ENCODE measurements at regions not wholly inside any gene's neighbourhood (a gene's known extent, or its start where the extent isn't known, plus 50 kb on each side); places are given as distances from the start of the nearest gene placed in this dataset.

GRCh38 chr12:124632519-124632984, 65.1 kb upstream of the NCOR2 start (continued):
- TF ChIP-seq TARDBP (IDR thresholded peaks at IDR 0.05; ENCODE audit: borderline replicate concordance) (no peak), E2F4 (IDR thresholded peaks at IDR 0.05; ENCODE audit: low read depth, low read length) (no peak), ZNF274 (IDR thresholded peaks at IDR 0.05; ENCODE audit: insufficient read depth, insufficient read length) (no peak), PAX8 (IDR thresholded peaks at IDR 0.05) (no peak), PAX5 (IDR thresholded peaks at IDR 0.05; ENCODE audit: borderline replicate concordance, low read depth, low read length) (no peak), TBL1XR1 (IDR thresholded peaks at IDR 0.05; ENCODE audit: low read depth, low read length) (no peak), CTCF (IDR thresholded peaks at IDR 0.05 in 2 of 3, conservative IDR thresholded peaks at IDR 0.05 in 1 of 3; ENCODE audit: control insufficient read depth in 2 of 3, extremely low read depth in 1 of 3, insufficient read depth in 1 of 3, low read depth in 3 of 3, low read length in 3 of 3) (no peak), ZBTB4 (CRISPR knock-in tag; IDR thresholded peaks at IDR 0.05) (no peak), BRCA1 (IDR thresholded peaks at IDR 0.05; ENCODE audit: low read depth, low read length) (no peak), RAD21 (IDR thresholded peaks at IDR 0.05; ENCODE audit: insufficient read depth, low read depth, low read length) (no peak), NR2F1 (conservative IDR thresholded peaks at IDR 0.05) (no peak), IRF3 (IDR thresholded peaks at IDR 0.05) (no peak)
